NCI-H2196 (cell line): ENCODE measurements at regions not wholly inside any gene's neighbourhood (a gene's known extent, or its start where the extent isn't known, plus 50 kb on each side); places are given as distances from the start of the nearest gene placed in this dataset.

Experiments
- DNase-seq: peaks from one replicate; lab custom pipeline; 2025; ENCODE audit not compliant: unreplicated experiment; lab: John Stamatoyannopoulos, UW

DNA sequence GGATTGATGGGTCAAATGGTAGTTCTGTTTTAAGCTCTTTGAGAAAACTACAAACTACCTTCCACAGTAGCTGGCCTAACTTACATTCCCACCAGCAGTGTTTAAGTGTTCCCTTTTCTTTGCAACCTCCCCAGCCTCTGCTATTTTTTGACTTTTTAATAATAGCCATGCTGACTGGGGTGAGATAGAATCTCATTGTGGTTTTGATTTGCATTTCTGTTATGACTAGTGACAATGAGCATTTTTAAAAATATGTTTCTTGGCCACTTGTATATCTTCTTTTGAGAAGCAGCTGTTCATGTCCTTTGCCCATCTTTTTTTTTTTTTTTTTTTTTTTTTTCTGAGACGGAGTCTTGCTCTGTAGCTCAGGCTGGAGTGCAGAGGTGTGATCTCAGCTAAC, 155.2 kb upstream of the BMPER start:
- DNase-seq: no peak

DNA sequence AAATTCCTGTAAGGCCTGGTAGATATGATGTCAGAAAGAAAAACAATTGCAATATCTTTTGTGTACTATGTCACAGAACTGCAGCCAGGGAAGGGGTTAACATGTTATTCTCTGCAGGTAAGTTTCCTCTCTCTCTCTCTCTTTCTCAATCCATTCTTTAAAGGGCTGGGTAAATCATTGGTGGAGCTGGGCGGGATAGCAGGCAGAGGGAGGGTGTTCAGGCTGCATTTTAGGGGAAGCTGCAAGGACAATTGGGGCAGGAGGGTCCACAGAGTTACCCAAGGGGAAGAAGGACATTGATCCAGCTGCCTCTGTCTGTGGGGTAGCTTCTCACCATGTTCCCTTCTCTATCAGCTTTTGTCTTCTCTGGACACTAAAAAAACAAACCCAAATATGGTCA, 153.9 kb upstream of the BMPER start:
- no peak for DNase-seq

DNA sequence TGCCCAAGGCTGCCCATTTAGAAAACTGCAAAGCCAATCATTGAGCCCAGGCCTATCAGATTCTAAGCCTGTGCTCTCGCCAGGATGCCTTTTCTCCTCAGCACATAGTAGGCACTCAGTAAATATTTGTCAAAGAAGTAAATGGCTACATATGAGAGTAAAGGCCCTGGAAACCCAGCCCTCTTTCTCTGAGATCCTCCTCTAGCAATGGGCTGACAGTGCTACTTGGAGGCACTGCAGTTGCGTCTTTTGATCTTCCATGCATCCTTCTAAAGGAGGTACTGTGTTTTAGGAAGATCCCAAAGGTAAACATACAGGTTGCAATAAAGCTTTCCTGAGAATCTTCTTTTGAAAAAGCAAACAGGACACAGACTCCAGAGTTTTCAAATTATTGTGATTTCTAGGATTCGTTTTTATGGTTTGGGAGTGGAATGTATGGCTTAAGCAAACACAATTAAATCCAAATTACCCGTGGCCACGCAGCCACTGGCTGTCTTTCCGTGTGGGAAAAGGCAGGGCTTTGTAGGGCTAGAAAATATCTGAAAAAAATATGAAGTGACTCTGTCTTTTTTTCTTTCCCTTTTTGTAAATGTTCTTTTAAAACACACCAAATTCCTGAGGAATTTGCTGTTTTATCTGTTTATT, 151.3 kb upstream of the BMPER start:
- no peak for DNase-seq

DNA sequence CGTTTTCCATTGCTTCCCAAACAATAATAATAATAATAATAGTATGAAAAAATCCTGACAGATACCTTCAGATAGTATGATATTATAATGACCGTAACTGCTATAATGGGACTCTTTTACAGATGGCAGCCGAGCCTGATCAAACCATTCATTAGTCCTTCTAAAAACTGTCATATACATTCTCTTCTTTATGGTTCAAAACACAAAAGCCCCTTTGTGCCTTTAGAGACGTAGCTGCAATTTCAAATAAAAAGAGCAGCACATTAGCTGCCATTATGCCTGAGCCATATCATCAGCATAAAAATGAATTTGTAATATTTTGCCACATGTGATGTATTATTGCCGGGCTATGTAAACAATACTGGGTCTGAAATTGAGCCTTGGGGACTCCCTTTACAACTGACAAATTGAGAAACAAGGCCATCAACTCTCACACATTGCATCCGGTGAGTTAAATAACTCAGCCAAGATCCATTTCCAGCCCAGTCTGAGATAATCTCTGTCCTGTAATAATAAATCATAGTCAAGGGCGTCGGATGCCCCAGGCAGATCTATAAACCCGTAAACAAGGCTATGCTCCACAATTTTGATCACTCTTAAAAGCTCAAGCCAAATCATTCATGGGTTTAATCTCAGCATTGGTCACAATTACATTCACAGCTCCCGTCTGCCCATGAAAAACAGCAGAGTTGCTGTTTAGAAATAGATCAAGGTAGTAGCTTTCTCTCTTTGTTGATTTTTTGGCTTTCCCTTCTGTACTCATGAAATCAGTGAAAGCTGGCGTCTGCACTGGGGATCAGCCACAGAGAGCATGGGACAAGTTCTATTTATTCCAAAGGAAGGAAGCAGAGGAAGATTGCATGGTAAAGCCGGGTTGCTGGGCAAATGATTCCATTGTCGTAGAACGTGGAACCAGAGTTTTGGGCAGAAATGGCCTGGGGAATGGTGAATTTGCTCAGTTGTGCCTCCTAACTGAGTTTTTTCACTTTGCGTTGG, 150.1 kb upstream of the BMPER start:
- DNase-seq: no peak

DNA sequence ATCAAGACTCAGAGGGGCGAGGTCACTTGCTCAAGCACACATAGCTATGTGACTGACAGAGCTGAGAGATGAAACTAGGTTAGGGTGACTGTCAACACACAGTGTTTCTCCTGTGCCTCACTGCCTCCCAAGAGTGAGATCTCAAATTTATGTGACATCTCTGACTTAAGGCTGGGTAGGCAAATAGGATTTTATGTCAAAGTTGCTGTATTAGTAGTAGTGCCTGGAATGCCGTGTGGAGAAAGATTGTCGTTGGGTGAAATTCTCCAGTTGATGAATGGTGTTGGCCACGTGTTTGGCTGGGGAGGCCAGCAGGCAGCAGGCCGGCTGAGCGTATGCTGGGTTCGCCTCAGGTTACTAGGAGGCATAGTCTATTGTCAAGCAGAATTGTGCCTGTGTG, 148.3 kb upstream of the BMPER start:
- no peak for DNase-seq

DNA sequence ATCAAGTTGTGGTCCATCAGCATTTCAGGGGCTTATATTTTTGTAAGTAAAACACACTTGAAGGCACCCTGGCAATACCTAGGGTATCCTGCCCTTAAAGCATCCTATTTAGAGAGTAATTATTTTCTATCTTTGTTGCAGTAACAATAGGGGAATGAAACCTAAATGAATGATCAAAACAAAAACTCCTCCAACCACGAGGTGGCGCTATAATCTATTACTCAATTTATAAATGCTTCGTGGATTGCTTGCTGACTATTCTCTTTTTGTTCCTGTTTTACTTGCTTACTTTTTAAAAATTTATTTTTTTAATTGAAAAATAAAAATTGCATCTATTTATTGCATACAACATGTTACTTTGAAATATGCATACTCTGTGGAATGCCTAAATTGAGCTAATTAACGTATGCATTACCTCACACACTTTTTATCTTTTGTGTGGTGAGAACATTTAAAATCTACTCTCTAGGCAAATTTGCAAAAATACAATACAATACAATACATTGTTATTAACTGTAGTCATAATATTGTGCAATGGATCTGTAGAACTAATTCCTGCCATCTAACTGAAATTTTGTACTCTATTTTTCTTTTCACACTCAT, 147.7 kb upstream of the BMPER start:
- peak; percentile 37 for DNase-seq

DNA sequence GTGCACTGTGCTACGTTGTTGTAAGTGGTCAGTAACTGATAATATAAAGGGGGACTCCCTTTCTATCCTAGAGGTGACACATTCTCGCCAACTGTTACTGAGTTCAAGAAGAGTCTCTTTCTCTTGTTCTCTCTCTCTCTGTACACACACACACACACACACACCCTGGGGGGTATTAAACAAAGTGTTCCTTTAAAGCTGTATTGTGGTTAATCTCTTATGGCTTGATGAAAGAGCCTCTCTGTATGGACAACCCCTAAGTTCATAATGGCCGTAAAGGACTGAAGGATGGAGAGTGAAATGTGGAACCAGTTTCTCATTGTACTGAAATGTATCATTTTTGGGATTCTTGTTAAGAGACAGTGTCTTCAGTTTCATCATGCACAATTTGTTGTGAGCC, 145.2 kb upstream of the BMPER start:
- no peak for DNase-seq

DNA sequence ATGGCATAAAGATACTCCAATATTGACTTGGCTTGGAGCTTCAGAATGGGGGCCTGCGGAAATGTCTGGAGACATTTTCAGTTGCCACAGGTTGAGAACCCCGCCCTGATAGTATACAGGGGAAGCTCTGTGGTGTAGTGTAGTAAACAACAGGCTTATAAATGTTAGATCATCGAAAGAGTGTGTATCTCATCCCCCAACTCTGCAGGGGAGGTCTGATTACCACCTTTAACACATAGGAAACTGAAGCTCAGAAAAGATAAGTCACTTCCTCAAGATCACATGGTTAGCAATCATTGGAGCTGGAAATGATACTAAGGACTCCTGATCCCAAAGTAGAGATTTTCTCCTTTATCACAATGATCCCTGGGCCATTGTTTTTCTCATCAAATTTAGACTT, 144.5 kb upstream of the BMPER start:
- DNase-seq: no peak

DNA sequence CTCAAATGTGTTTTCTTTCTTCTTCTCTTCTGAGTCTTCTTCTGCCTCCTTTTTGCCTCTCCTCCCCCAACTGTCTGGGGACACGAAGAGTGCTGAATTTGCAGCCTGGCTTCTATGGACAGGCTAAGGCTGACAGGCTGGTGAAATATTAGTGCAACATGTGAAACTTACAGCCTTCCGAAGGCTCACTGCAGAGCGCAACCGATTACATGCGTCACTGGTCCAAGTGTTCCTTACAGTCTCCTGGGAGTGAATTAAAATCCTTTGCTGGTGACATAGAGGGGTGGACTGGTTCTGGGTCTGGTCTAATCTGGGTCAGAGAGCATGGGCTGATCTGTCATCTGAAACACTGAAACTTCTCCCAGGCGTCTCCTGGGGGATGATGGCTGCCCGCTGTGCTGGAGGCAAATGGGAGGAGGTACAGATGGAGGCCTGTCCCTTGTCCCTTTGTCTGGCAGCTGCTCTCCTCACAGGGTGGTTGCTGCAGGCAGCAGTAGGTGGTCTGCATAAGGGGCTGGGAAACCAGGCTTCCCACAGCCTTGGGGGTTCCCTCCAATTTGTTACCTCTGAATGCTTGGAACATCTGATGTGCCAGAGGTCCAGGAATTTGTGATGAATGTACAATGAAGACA, 143.8 kb upstream of the BMPER start:
- no peak for DNase-seq

DNA sequence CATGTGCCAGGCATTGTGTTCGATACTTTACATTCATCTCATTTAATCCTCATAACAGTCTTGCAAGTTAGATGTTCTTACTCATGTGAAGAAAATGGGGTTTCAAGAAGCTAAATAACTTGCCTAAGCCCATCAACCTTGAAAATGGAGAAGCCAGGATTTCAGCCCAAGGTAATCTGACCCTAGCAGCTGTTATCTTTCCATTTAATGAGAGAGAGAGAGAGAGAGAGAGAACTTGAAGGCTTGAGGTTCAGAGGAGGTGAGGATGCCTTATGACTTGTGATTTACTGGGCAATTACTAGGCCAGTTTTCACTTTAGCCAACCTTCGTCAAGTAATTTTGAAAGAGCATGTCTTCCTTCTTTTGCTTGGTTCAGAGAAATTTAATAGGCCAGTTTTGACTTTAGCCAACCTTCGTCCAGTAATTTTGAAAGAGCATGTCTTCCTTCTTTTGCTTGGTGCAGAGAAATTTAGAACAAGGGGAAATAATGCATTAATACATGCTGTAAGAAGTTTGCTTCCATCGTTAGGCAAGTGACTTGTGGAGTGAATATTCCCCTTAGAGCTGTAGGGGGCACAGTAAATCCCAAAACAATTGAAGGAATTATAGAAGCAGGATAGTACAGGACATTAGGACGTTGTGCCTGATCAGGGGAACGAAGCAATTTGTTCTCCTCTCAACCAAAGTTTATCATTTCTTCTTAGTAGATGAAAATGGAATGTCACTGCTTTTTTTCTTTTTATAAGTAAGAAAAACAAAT, 143.0 kb upstream of the BMPER start:
- DNase-seq: no peak

DNA sequence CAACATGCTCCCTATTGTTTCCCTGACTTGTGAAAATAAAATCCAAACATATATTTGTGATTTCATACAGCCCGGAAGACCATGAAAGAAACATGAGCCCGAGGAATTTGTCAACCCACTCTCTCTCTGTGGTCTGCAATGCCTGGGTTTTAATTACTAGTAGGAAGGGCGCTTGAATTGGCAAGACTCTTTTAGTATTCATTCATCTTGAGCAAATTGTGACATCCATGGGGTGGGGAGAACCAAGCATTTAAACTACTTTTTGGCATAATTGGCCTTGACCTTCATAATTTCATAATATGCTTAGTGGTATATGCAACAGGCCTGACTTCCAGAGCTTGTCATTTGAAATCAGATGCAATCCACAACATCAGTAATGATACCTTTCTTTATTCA, 142.4 kb upstream of the BMPER start:
- no peak for DNase-seq

DNA sequence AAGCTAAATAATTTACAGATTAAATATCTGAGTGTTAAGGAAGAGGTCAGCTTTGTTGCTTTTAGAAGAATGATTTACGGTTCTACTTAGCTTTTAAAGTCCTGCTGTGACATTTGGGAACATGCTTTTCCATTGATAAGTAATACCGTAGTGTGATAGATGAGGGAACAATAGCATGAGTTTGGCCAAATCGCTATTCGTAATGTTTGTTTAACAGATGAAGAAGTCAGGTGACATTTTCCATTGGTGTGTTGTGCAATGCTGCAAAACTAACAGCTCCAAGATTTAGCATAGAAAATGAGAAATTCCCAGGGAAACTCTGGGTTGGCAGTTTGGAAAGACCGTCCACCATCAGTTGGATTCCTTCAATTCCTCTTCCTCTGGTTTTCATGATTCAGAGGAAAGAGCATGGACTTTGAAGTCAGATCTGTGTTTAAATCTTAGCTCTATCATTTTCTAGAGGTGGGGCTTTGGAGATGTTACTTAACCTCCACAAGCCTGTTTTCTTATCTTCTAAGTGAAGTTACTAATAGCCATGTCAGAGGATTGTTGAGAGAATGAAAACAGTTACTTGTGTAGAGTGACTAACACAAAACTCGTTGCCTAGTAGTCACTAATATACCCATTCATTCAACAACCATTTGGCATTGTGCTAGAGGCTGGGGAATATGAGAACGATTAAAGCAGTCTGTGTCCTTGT, 140.4 kb upstream of the BMPER start:
- no peak for DNase-seq

DNA sequence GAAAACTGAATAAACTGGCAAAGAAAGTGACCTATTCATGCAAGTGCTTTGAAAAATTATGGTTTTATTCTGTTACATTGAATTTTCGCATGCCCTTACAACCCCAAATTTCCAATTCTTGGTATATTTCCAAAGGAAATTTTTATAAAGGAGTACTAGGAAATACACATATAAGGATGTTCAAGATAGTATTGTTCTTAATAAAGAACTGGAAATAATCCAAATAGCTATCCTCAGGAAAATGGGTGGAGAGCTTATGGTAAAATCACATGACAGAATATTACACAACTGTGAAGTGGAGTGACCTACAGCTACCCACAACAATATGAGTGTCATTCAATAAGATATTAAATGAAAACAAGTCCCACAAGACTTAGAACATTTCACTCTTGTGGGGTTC, 138.9 kb upstream of the BMPER start:
- no peak for DNase-seq

DNA sequence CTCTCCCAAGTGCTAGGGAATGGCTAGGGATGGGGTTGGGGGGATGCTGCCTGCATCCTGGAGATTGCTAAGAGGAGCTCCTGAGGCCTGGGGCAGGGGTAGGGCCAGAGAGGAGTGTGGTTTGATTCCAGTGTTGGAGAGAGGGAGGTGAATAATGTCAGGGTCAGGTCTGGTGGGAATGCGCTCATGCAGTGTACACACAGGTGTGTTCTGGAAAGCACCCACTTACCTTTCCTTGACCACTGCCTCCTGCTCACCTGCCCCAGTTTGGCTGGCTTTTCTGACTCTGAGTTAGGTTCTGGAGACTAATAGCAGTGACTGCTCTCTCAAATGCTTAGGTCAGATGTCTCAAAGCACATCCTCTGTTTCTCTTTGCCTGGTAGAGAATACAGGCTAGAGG, 135.4 kb upstream of the BMPER start:
- DNase-seq: no peak

DNA sequence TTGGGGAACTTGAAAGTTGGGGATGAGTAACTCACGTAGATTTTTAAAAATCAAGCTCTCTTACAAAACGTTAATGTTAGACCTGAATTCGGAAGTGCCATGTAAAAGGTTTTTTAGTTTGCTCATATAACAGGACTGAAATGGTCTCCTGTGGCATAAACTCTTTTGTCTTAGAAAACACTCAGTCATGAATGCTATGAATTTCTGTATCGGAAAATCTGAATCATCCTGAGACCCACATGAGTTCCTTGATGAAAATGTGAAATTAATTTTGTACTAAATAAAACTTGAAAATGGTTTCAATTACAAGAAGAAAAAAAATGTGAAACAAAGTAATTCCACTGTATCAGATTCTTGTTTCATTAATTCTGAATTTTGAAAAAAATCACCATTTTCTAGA, 134.8 kb upstream of the BMPER start:
- DNase-seq: no peak

DNA sequence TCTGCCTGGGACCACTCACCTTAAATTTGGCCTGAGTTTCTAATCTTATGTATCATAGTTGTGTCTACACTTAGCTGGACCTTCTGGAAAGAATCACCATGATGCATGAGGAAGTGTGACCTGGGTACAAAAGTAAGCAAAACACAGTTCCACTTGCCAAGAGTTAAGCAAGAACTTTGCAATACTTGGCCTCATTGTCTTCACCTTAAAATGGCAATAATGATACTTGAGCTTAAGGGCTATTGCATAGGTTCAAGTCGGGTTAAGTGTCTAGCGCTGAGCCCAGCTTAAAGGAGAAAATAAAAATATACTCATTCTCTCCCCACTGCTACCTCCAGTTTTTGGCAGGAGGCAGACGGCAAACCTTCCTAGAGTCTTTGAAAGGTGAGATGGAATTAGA, 133.9 kb upstream of the BMPER start:
- no peak for DNase-seq

DNA sequence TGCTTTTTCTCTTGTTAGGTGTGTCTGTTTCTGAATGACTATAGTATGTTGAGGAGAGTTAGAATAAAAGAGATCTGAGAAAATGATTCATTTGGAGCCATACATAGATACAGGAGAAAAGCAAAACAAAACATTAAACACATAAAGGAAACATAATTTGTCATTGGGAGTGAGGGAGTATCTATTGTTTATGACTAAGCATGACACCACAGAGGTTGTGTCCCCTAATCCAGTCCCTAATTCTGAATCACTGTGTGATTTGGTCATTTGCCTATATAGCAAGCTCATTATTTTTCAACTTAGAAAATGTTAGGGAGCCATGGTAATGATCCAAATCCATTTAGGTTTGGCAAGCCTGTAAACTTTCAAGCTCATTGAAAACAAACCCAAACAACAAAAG, 132.3 kb upstream of the BMPER start:
- no peak for DNase-seq

DNA sequence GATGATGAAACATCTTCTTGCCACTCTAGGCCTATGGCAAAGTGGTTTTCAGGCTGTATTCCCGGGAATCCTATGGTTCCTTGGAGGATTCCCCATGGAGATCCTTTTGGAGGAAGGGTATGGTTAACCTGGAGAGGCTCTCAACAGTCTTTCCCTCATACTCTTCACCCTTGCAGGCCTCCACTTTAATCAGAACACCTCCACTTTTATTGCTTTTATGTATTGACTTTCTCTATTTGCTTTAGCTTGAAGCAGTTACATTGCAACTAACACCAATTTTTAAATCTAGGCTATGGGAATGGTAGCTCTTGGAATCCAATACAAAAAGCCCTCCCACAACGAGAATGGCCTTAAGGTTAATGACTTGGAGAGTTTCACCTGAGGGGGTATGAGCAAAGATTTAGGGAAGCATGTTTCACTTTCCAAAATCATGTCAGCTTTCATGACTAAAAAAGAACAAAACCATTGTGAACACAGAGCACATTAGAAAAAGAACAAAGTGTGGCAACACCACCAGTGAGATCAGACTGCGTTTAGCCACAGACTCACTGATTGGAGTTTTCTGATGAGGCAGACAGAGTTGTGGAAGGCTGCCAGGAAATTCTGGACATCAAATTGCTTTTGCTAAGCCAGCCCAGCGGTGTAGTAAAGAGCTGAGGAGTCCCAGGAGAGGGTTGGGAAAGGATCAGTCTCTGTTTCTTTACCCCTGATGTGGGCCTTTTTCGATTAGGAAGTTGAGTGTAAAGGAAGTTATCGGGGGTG, 130.4 kb upstream of the BMPER start:
- DNase-seq: no peak

DNA sequence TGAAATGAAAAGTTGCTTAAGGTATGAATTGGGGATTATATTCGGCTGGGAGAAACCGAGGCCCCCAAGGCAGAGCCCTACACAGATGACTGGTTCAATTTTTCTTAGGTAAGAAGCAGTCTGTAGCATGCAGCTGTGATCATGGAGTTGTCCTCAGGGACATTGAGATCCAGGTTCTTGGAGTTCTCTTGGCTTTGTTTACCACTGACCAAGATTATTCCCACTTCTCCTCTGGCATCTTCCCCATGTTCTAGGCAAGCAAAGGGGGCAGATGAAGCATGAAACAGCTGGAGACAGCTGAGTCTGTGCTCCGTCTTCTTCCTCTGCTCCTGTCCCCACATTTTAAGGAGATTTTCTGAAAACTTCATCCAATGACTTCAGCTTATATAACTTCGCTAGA, 129.5 kb upstream of the BMPER start:
- DNase-seq: no peak

DNA sequence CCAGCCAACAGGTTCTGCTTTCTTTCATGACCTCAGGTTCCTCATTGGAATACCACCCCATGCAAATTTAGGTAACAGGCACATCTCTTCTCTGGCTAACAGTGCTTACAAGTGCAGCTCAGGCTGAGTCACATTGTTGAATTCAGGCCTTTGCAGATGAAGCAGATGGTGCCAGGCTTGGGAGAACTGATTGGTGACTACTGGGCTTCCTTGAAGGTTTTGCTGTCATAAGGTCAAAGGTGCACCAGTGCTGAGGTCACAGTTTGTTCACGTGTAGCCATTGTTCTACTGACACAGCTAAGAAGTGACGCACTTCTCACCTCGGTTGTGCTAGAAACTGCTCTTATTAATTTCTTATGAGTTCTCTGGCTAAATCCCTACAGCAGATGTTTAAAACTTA, 128.6 kb upstream of the BMPER start:
- DNase-seq: no peak
